OCI-LY3 (cell line): ENCODE measurements at regions not wholly inside any gene's neighbourhood (a gene's known extent, or its start where the extent isn't known, plus 50 kb on each side); places are given as distances from the start of the nearest gene placed in this dataset.

Source experiments
- H2AFZ ChIP-seq: fragments of 200-600, 300-600 bp; shearing (Covaris generic); 2 replicates; pipeline ENCODE4 v1.6.0; 2014; ENCODE audit warnings: antibody characterized with exemption, low read depth, low read length
- H3K27ac ChIP-seq: fragments of 200-600, 300-600 bp; sonication (generic); 2 replicates; pipeline ENCODE4 v1.5.1; 2014; ENCODE audit warnings: mild to moderate bottlenecking, low read length, moderate library complexity, mixed read lengths
- H3K27me3 ChIP-seq: fragments of 200-600, 300-600 bp; sonication (generic); 2 replicates; pipeline ENCODE4 v1.6.1; 2014; ENCODE audit warnings: low read depth, low read length, mixed read lengths
- H3K36me3 ChIP-seq: fragments of 200-600, 300-600 bp; sonication (generic); replicated peaks from 2 replicates; pipeline ENCODE3; 2014; ENCODE audit warnings: low read depth, low read length, mixed read lengths
- H3K4me1 ChIP-seq: fragments of 300-600, 200-600 bp; sonication (generic); 2 replicates; pipeline ENCODE4 v1.6.1; 2014; ENCODE audit warnings: low read length, mixed read lengths
- H3K4me2 ChIP-seq: fragments of 200-600, 300-600 bp; sonication (generic); 2 replicates; pipeline ENCODE4 v1.6.1; 2014; ENCODE audit warnings: low read length, mixed read lengths
- H3K4me3 ChIP-seq: fragments of 300-600, 200-600 bp; sonication (generic); 2 replicates; pipeline ENCODE4 v1.5.1; 2014; ENCODE audit warnings: antibody characterized with exemption, mild to moderate bottlenecking, low read length, moderate library complexity
- H3K79me2 ChIP-seq: fragments of 300-600, 200-600 bp; shearing (Covaris generic); 2 replicates; pipeline ENCODE4 v1.6.1; 2014; ENCODE audit warnings: mild to moderate bottlenecking, low read length, mixed read lengths
- H3K9ac ChIP-seq: fragments of 300-600, 200-600 bp; shearing (Covaris generic); 2 replicates; pipeline ENCODE4 v1.6.0; 2014; ENCODE audit warnings: mild to moderate bottlenecking, low read length, moderate library complexity
- H3K9me3 ChIP-seq: fragments of 200-600, 300-600 bp; shearing (Covaris generic); 2 replicates; pipeline ENCODE4 v1.6.1; 2014; ENCODE audit warnings: low read length, mixed read lengths; ENCODE audit not compliant: insufficient read depth
- H4K20me1 ChIP-seq: fragments of 200-600, 300-600 bp; sonication (generic); 2 replicates; pipeline ENCODE4 v1.6.1; 2016; ENCODE audit warnings: low read length, mixed read lengths; ENCODE audit not compliant: insufficient read depth
- EZH2phosphoT487 ChIP-seq: fragments of 200-600 bp; shearing (Covaris generic); IDR thresholded peaks from 2 replicates; pipeline ENCODE4 v1.6.1; 2018; ENCODE audit warnings: antibody characterized with exemption, mixed run types, low read depth
- TF ChIP-seq, protein P1 (sequence below): fragments of 200-600, 300-600 bp; sonication (generic); IDR thresholded peaks from 2 replicates; pipeline ENCODE4 v1.5.1; 2014; ENCODE audit warnings: antibody characterized with exemption, low read length, low read depth

DNA sequence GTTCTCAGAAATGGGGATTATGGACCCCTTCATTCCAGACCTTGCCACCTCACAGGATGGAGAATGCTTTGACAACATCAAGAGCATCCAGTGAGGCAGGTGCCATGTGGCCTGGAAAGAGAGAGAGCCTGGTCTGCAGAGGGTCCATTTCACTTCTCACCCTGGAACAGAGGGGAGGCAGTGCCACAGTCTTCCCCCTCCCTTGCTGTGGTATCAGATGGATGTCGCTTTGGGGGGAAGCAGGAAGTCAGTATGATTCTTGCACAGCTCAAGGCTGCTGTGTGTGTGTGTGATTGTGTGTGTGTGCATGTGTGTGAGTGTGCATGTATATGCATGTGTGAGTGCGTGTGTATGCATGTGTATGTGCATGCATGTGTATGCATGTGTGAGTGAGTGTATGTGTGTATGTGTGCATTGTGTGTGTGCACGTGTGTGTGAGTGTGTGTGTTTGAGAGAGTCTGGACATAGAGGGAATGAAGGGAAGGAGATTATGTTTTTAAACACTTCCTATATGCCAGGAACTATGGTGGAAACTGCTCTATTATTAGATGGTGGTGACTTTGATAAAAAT, 328.6 kb upstream of the CLNK start:
- no peak overlapping the region for H3K27ac ChIP-seq
- TF ChIP-seq, protein P1, sequence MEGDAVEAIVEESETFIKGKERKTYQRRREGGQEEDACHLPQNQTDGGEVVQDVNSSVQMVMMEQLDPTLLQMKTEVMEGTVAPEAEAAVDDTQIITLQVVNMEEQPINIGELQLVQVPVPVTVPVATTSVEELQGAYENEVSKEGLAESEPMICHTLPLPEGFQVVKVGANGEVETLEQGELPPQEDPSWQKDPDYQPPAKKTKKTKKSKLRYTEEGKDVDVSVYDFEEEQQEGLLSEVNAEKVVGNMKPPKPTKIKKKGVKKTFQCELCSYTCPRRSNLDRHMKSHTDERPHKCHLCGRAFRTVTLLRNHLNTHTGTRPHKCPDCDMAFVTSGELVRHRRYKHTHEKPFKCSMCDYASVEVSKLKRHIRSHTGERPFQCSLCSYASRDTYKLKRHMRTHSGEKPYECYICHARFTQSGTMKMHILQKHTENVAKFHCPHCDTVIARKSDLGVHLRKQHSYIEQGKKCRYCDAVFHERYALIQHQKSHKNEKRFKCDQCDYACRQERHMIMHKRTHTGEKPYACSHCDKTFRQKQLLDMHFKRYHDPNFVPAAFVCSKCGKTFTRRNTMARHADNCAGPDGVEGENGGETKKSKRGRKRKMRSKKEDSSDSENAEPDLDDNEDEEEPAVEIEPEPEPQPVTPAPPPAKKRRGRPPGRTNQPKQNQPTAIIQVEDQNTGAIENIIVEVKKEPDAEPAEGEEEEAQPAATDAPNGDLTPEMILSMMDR: no peak
- TF ChIP-seq EZH2phosphoT487: no peak
- no peaks in the 10 kb centered on the region for H3K27me3 ChIP-seq
- no peaks in the 10 kb centered on the region for H3K79me2 ChIP-seq
- H3K9me3 ChIP-seq: no peaks in the 10 kb centered on the region
- no peak overlapping the region for H2AFZ ChIP-seq
- H3K36me3 ChIP-seq: no peaks in the 10 kb centered on the region
- H4K20me1 ChIP-seq: no peaks in the 10 kb centered on the region
- no peak overlapping the region for H3K4me3 ChIP-seq
- no peak overlapping the region for H3K9ac ChIP-seq
- no peak overlapping the region for H3K4me2 ChIP-seq
- H3K4me1 ChIP-seq: no peaks in the 10 kb centered on the region

DNA sequence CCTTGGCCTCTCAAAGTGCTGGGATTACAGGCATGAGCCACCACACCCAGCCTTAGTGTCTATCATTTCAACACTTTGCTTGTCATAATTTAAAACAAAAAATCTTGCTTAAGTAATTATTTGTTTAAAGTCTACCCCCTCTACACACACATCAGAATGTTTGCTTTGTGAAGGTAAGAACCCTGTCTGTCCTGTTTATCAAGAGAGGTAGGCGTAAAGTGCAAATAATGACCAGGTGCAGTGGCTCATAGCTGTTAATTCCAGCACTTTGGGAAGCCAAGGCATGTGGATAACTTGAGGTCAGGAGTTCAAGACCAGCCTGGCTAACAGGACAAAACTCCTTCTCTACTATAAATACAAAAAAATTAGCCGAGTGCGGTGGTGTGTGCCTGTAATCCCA, 326.7 kb upstream of the CLNK start:
- Histone ChIP-seq H3K27me3 (no peaks in the 10 kb centered on the region), H3K27ac (no peak overlapping the region), H3K36me3 (no peaks in the 10 kb centered on the region), H3K4me1 (no peaks in the 10 kb centered on the region), H3K9me3 (no peaks in the 10 kb centered on the region), H4K20me1 (no peaks in the 10 kb centered on the region), H3K4me2 (no peak overlapping the region), H2AFZ (no peak overlapping the region), H3K4me3 (no peak overlapping the region), H3K9ac (no peak overlapping the region), H3K79me2 (no peaks in the 10 kb centered on the region)
- TF ChIP-seq, protein P1: no peak
- TF ChIP-seq EZH2phosphoT487: no peak

DNA sequence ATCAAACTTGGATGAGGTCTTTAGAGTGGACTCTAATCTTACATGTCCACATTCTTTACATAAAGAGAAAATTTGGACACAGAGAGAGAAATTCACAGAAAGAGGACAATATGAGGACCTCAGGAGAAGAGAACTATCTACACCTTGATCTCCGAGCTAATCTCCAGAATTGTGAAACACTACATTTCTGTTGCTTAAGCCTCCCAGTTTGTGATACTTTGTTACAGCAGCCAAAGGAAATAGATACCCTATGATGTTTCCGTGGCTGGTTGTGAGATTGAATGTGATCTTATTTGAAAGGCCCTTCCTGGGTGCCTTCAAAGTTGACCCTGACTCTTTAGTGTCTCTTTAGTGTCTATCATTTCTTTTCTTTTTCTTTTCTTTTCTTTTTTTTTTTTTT, 326.1 kb upstream of the CLNK start:
- H3K9ac ChIP-seq: no peak overlapping the region
- no peaks in the 10 kb centered on the region for H3K9me3 ChIP-seq
- no peaks in the 10 kb centered on the region for H3K79me2 ChIP-seq
- no peaks in the 10 kb centered on the region for H3K36me3 ChIP-seq
- H3K27ac ChIP-seq: no peak overlapping the region
- no peak overlapping the region for H2AFZ ChIP-seq
- H3K4me3 ChIP-seq: no peak overlapping the region
- H3K4me1 ChIP-seq: no peaks in the 10 kb centered on the region
- TF ChIP-seq, protein P1: no peak
- TF ChIP-seq EZH2phosphoT487: no peak
- H4K20me1 ChIP-seq: no peaks in the 10 kb centered on the region
- no peak overlapping the region for H3K4me2 ChIP-seq
- no peaks in the 10 kb centered on the region for H3K27me3 ChIP-seq

DNA sequence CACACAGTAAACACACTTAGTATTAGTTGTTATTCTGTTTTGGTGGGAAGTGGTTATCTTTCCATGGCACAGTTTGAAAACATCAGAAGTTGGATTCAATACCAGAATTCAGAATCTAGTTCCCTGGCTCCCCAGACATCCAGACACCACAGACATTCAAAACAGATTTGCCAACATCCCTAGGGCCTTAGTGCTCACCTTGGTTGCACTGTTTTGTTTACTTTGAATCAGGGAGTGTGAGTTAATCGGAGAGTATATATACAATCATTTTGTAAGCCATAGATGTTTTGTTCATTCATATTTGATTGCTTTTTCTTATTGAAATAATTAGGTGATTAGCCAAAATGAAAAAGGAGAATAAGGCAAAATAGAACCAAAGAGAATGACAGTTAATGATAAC, 324.7 kb upstream of the CLNK start:
- no peak overlapping the region for H2AFZ ChIP-seq
- H3K9ac ChIP-seq: no peak overlapping the region
- H3K27ac ChIP-seq: no peak overlapping the region
- no peaks in the 10 kb centered on the region for H3K79me2 ChIP-seq
- TF ChIP-seq, protein P1: no peak
- TF ChIP-seq EZH2phosphoT487: no peak
- no peaks in the 10 kb centered on the region for H3K27me3 ChIP-seq
- no peak overlapping the region for H3K4me3 ChIP-seq
- no peaks in the 10 kb centered on the region for H3K9me3 ChIP-seq
- no peaks in the 10 kb centered on the region for H4K20me1 ChIP-seq
- H3K4me2 ChIP-seq: no peak overlapping the region
- H3K4me1 ChIP-seq: no peaks in the 10 kb centered on the region
- no peaks in the 10 kb centered on the region for H3K36me3 ChIP-seq
